Endothelial cell of umbilical vein (primary cell): ENCODE measurements at regions not wholly inside any gene's neighbourhood (a gene's known extent, or its start where the extent isn't known, plus 50 kb on each side); places are given as distances from the start of the nearest gene placed in this dataset.

Source experiments
- BruUV-seq: library from RNA; stranded (reverse); fragments of 400-500 nt; replicated peaks from 2 replicates; lab custom pipeline; 2021; lab: Mats Ljungman, UMichigan
- CTCF ChIA-PET: fragments of 300-600, 350-600 bp; sonication (Branson Sonifier 250); formaldehyde crosslinking; loops from one replicate; lab custom pipeline; 2021; ENCODE audit warnings: antibody characterized with exemption, inconsistent platforms; lab: Charles Lee
- POLR2A ChIA-PET: fragments of 300-600, 350-600 bp; sonication (Branson Sonifier 250); formaldehyde crosslinking; loops from one replicate; lab custom pipeline; 2021; ENCODE audit warnings: antibody characterized with exemption, inconsistent platforms; lab: Charles Lee
- DNase-seq: peaks from one replicate; pipeline ENCODE4 v3.0.0-alpha.2; 2011; ENCODE audit warnings: low read depth, low spot score
- FAIRE-seq: peaks from 2 replicates; lab custom pipeline; 2011; peaks lifted over from hg19 to GRCh38; lab: Jason Lieb, UNC
- H2AFZ ChIP-seq: 2 replicates; pipeline ENCODE4 v1.6.0; 2012; ENCODE audit warnings: low read depth, low read length, control low read depth, inconsistent platforms
- H3K27ac ChIP-seq: 2 replicates; pipeline ENCODE4 v1.5.1; 2011; ENCODE audit warnings: low read depth, mild to moderate bottlenecking, control low read depth, low read length, moderate library complexity; ENCODE audit not compliant: insufficient read depth
- H3K27me3 ChIP-seq, 2 experiments: 2 replicates each; pipeline versions ENCODE4 v1.6.0 to v1.6.1; 2011; ENCODE audit warnings: low read length in 2 of 2, mixed read lengths in 1 of 2; ENCODE audit not compliant: control insufficient read depth in 2 of 2, insufficient read depth in 2 of 2
- H3K36me3 ChIP-seq, 2 experiments: 2 replicates in 1 of 2; 3 replicates in 1 of 2; pipeline ENCODE4 v1.5.1; 2011; ENCODE audit warnings: low read length in 2 of 2, mild to moderate bottlenecking in 1 of 2, moderate library complexity in 1 of 2; ENCODE audit not compliant: control insufficient read depth in 2 of 2, insufficient read depth in 2 of 2; ENCODE audit errors: extremely low read depth in 1 of 2
- H3K4me1 ChIP-seq: 3 replicates; pipeline ENCODE4 v1.5.1; 2011; ENCODE audit warnings: mild to moderate bottlenecking, low read length; ENCODE audit not compliant: control insufficient read depth, insufficient read depth; ENCODE audit errors: extremely low read depth
- H3K4me2 ChIP-seq: 2 replicates; pipeline ENCODE4 v1.6.1; 2011; ENCODE audit warnings: low read length, control low read depth, mixed read lengths; ENCODE audit not compliant: insufficient read depth
- H3K4me3 ChIP-seq, 3 experiments: fragments of 200-600 bp in 1 of 3; sonication (generic), shearing (Covaris generic) in 1 of 3; replicated peaks in 1 of 3; 2 replicates each; pipeline ENCODE4 v1.5.1; 2011 to 2016; ENCODE audit warnings: control low read depth in 3 of 3, low read length in 3 of 3, mild to moderate bottlenecking in 2 of 3, inconsistent platforms in 1 of 3, low read depth in 1 of 3, moderate library complexity in 1 of 3; ENCODE audit not compliant: insufficient read depth in 1 of 3
- H3K79me2 ChIP-seq: 2 replicates; pipeline ENCODE4 v1.6.0; 2012; ENCODE audit warnings: low read length, inconsistent platforms; ENCODE audit not compliant: control insufficient read depth, insufficient read depth
- H3K9ac ChIP-seq: replicated peaks from 2 replicates; pipeline ENCODE3; 2011; ENCODE audit warnings: low read length, control low read depth; ENCODE audit not compliant: insufficient read depth; ENCODE audit errors: extremely low read depth
- H3K9me1 ChIP-seq: replicated peaks from 3 replicates; pipeline ENCODE4 v1.6.0; 2011; ENCODE audit warnings: mild to moderate bottlenecking, low read length; ENCODE audit not compliant: control insufficient read depth, insufficient read depth; ENCODE audit errors: extremely low read depth
- H3K9me3 ChIP-seq: replicated peaks from 2 replicates; pipeline ENCODE4 v1.5.1; 2012; ENCODE audit warnings: low read length, inconsistent platforms; ENCODE audit not compliant: control insufficient read depth, insufficient read depth
- H4K20me1 ChIP-seq: replicated peaks from 2 replicates; pipeline ENCODE3; 2011; ENCODE audit warnings: mild to moderate bottlenecking, low read length; ENCODE audit not compliant: control insufficient read depth, insufficient read depth; ENCODE audit errors: extremely low read depth
- EZH2 ChIP-seq: IDR thresholded peaks from 2 replicates; pipeline ENCODE4 v1.6.1; 2012; ENCODE audit warnings: borderline replicate concordance, low read depth, mild to moderate bottlenecking, moderate library complexity, low read length, inconsistent platforms; ENCODE audit not compliant: severe bottlenecking
- FOS ChIP-seq: IDR thresholded peaks from 2 replicates; pipeline ENCODE4 v1.6.1; 2011; ENCODE audit warnings: mild to moderate bottlenecking, low read length, moderate library complexity, borderline replicate concordance; ENCODE audit not compliant: insufficient read depth
- GATA2 ChIP-seq: IDR thresholded peaks from 2 replicates; pipeline ENCODE4 v1.7.0; 2011; ENCODE audit warnings: low read depth, mild to moderate bottlenecking, moderate library complexity, mixed read lengths, low read length; ENCODE audit not compliant: insufficient read length, insufficient read depth
- JUN ChIP-seq: IDR thresholded peaks from 2 replicates; pipeline ENCODE4 v1.6.1; 2011; ENCODE audit warnings: borderline replicate concordance, low read depth; ENCODE audit not compliant: insufficient read length, insufficient read depth
- MAX ChIP-seq: IDR thresholded peaks from 2 replicates; pipeline ENCODE4 v1.6.1; 2011; ENCODE audit not compliant: insufficient read depth, insufficient read length
- MYC ChIP-seq: IDR thresholded peaks from one replicate; pipeline ENCODE4 v1.6.1; 2011; ENCODE audit warnings: mild to moderate bottlenecking, low read depth, low read length
- POLR2A ChIP-seq: IDR thresholded peaks from 2 replicates; pipeline ENCODE4 v1.6.1; 2012; ENCODE audit warnings: low read depth, mild to moderate bottlenecking, control low read depth, low read length
- POLR2AphosphoS5 ChIP-seq: IDR thresholded peaks from 2 replicates; pipeline ENCODE4 v1.6.1; 2012; ENCODE audit warnings: low read depth, mild to moderate bottlenecking, control low read depth, low read length, moderate library complexity; ENCODE audit not compliant: insufficient read depth
- dilution Hi-C: fragments of 300-500 bp; cut with MboI; formaldehyde crosslinking; loops from one replicate; pipeline ENCODE4 v1.15.0; 2019; ENCODE audit warnings: low sequenced_read_pairs; ENCODE audit not compliant: extremely low pct_ligation_motif_present
- intact Hi-C: fragments of 100-400 bp; cut with micrococcal nuclease; formaldehyde crosslinking; loops from one replicate; pipeline ENCODE4 v1.10.0; 2022
- TF ChIP-seq, protein P1 (sequence below), 2 donors: IDR thresholded peaks; 1 replicate in 1 of 2; 2 replicates in 1 of 2; pipeline ENCODE4 v1.5.1; 2011; ENCODE audit warnings: low read length in 2 of 2, mild to moderate bottlenecking in 2 of 2, moderate library complexity in 2 of 2, control low read depth in 1 of 2, inconsistent platforms in 1 of 2, low read depth in 1 of 2; ENCODE audit not compliant: insufficient read depth in 1 of 2; ENCODE audit errors: extremely low read depth in 1 of 2

- Histone ChIP-seq H3K4me1 (peaks cover 3% of the 10 kb centered on the region), H4K20me1 (no peaks in the 10 kb centered on the region), H3K4me3 (no peak overlapping the region), H3K27ac (no peak overlapping the region), H3K9ac (no peak overlapping the region), H3K79me2 (no peaks in the 10 kb centered on the region), H3K9me3 (no peaks in the 10 kb centered on the region), H3K9me1 (no peaks in the 10 kb centered on the region), H3K4me2 (no peak overlapping the region), H3K27me3 (peaks cover 0 to 5% of the 10 kb centered on the region in 2 experiments), H3K36me3 (no peaks in the 10 kb centered on the region), H2AFZ (no peak overlapping the region)
- no peak for DNase-seq
- dilution Hi-C loops (no loop called here), intact Hi-C loops (no loop called here)
- BruUV-seq: no TSS peak
- CTCF ChIA-PET: interaction anchor here (1.2 to 1.7 kb wide), 3 partner anchors 110 to 333 kb away, joined by 3 to 5 read pairs (median 4); no protein-coding TSS in a partner anchor
- TF ChIP-seq, protein P1, sequence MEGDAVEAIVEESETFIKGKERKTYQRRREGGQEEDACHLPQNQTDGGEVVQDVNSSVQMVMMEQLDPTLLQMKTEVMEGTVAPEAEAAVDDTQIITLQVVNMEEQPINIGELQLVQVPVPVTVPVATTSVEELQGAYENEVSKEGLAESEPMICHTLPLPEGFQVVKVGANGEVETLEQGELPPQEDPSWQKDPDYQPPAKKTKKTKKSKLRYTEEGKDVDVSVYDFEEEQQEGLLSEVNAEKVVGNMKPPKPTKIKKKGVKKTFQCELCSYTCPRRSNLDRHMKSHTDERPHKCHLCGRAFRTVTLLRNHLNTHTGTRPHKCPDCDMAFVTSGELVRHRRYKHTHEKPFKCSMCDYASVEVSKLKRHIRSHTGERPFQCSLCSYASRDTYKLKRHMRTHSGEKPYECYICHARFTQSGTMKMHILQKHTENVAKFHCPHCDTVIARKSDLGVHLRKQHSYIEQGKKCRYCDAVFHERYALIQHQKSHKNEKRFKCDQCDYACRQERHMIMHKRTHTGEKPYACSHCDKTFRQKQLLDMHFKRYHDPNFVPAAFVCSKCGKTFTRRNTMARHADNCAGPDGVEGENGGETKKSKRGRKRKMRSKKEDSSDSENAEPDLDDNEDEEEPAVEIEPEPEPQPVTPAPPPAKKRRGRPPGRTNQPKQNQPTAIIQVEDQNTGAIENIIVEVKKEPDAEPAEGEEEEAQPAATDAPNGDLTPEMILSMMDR (IDR thresholded peaks at IDR 0.05; ENCODE audit: extremely low read depth in 1 of 2, insufficient read depth in 1 of 2, low read depth in 1 of 2, low read length in 2 of 2): no peak
- TF ChIP-seq POLR2A (no peak), POLR2AphosphoS5 (no peak)
- FAIRE-seq: no peak
- POLR2A ChIA-PET: no interaction called here
Observed at GRCh38 chr1:178643349-178643748, 81.7 kb upstream of the RALGPS2 start.

DNA sequence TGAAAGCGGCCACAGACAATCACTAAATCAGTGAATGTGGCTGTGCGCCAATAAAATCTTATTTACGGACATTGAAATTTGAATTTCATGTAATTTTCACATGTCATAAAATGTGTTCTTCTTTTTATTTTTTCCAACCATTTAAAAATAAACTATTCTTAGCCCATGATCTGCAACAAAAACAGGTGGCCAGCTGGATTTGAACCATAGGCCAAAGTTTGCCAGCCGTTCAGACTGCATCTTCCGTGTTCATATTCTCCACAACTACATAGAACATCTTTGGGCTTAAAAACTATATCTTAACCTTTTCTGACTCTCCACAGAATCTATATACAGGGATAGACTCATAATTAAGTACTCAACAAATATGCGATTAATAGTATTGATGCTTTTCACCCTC lies 81.2 kb upstream of the RALGPS2 start:
- dilution Hi-C loops: no loop called here
- BruUV-seq: no TSS peak

More for the DNA sequence above, 81.2 kb upstream of the RALGPS2 start:
- ChIA-PET CTCF (interaction anchor here (1.2 to 1.7 kb wide), 3 partner anchors 110 to 333 kb away, joined by 3 to 5 read pairs (median 4); no protein-coding TSS in a partner anchor), POLR2A (no interaction called here)
- Histone ChIP-seq H3K4me1 (peaks cover 3% of the 10 kb centered on the region), H3K9me1 (no peaks in the 10 kb centered on the region), H3K9ac (no peak overlapping the region), H3K27ac (no peak overlapping the region), H3K4me3 (no peak overlapping the region), H3K36me3 (no peaks in the 10 kb centered on the region), H3K9me3 (no peaks in the 10 kb centered on the region), H3K4me2 (no peak overlapping the region), H2AFZ (no peak overlapping the region), H3K27me3 (peaks cover 0 to 5% of the 10 kb centered on the region in 2 experiments), H4K20me1 (no peaks in the 10 kb centered on the region), H3K79me2 (no peaks in the 10 kb centered on the region)
- DNase-seq: no peak
- FAIRE-seq: no peak
- TF ChIP-seq GATA2 (no peak), MYC (no peak), FOS (no peak), MAX (no peak), EZH2 (no peak), JUN (no peak), POLR2AphosphoS5 (no peak), POLR2A (no peak)
- TF ChIP-seq, protein P1 (IDR thresholded peaks at IDR 0.05; ENCODE audit: extremely low read depth in 1 of 2, insufficient read depth in 1 of 2, low read depth in 1 of 2, low read length in 2 of 2): no peak
- intact Hi-C loops: no loop called here
